Endothelial cell of umbilical vein (primary cell): ENCODE measurements at regions not wholly inside any gene's neighbourhood (a gene's known extent, or its start where the extent isn't known, plus 50 kb on each side); places are given as distances from the start of the nearest gene placed in this dataset.

Experiments used
- BruUV-seq: library from RNA; stranded (reverse); fragments of 400-500 nt; replicated peaks from 2 replicates; lab custom pipeline; 2021; lab: Mats Ljungman, UMichigan
- CTCF ChIA-PET: fragments of 300-600, 350-600 bp; sonication (Branson Sonifier 250); formaldehyde crosslinking; loops from one replicate; lab custom pipeline; 2021; ENCODE audit warnings: antibody characterized with exemption, inconsistent platforms; lab: Charles Lee
- POLR2A ChIA-PET: fragments of 300-600, 350-600 bp; sonication (Branson Sonifier 250); formaldehyde crosslinking; loops from one replicate; lab custom pipeline; 2021; ENCODE audit warnings: antibody characterized with exemption, inconsistent platforms; lab: Charles Lee
- DNase-seq: peaks from one replicate; pipeline ENCODE4 v3.0.0-alpha.2; 2011; ENCODE audit warnings: low read depth, low spot score
- FAIRE-seq: peaks from 2 replicates; lab custom pipeline; 2011; peaks lifted over from hg19 to GRCh38; lab: Jason Lieb, UNC
- H2AFZ ChIP-seq: 2 replicates; pipeline ENCODE4 v1.6.0; 2012; ENCODE audit warnings: low read depth, low read length, control low read depth, inconsistent platforms
- H3K27ac ChIP-seq: 2 replicates; pipeline ENCODE4 v1.5.1; 2011; ENCODE audit warnings: low read depth, mild to moderate bottlenecking, control low read depth, low read length, moderate library complexity; ENCODE audit not compliant: insufficient read depth
- H3K27me3 ChIP-seq, 2 experiments: 2 replicates each; pipeline versions ENCODE4 v1.6.0 to v1.6.1; 2011; ENCODE audit warnings: low read length in 2 of 2, mixed read lengths in 1 of 2; ENCODE audit not compliant: control insufficient read depth in 2 of 2, insufficient read depth in 2 of 2
- H3K36me3 ChIP-seq, 2 experiments: 2 replicates in 1 of 2; 3 replicates in 1 of 2; pipeline ENCODE4 v1.5.1; 2011; ENCODE audit warnings: low read length in 2 of 2, mild to moderate bottlenecking in 1 of 2, moderate library complexity in 1 of 2; ENCODE audit not compliant: control insufficient read depth in 2 of 2, insufficient read depth in 2 of 2; ENCODE audit errors: extremely low read depth in 1 of 2
- H3K4me1 ChIP-seq: 3 replicates; pipeline ENCODE4 v1.5.1; 2011; ENCODE audit warnings: mild to moderate bottlenecking, low read length; ENCODE audit not compliant: control insufficient read depth, insufficient read depth; ENCODE audit errors: extremely low read depth
- H3K4me2 ChIP-seq: 2 replicates; pipeline ENCODE4 v1.6.1; 2011; ENCODE audit warnings: low read length, control low read depth, mixed read lengths; ENCODE audit not compliant: insufficient read depth
- H3K4me3 ChIP-seq, 3 experiments: fragments of 200-600 bp in 1 of 3; sonication (generic), shearing (Covaris generic) in 1 of 3; replicated peaks in 1 of 3; 2 replicates each; pipeline ENCODE4 v1.5.1; 2011 to 2016; ENCODE audit warnings: control low read depth in 3 of 3, low read length in 3 of 3, mild to moderate bottlenecking in 2 of 3, inconsistent platforms in 1 of 3, low read depth in 1 of 3, moderate library complexity in 1 of 3; ENCODE audit not compliant: insufficient read depth in 1 of 3
- H3K79me2 ChIP-seq: 2 replicates; pipeline ENCODE4 v1.6.0; 2012; ENCODE audit warnings: low read length, inconsistent platforms; ENCODE audit not compliant: control insufficient read depth, insufficient read depth
- H3K9ac ChIP-seq: replicated peaks from 2 replicates; pipeline ENCODE3; 2011; ENCODE audit warnings: low read length, control low read depth; ENCODE audit not compliant: insufficient read depth; ENCODE audit errors: extremely low read depth
- H3K9me1 ChIP-seq: replicated peaks from 3 replicates; pipeline ENCODE4 v1.6.0; 2011; ENCODE audit warnings: mild to moderate bottlenecking, low read length; ENCODE audit not compliant: control insufficient read depth, insufficient read depth; ENCODE audit errors: extremely low read depth
- H3K9me3 ChIP-seq: replicated peaks from 2 replicates; pipeline ENCODE4 v1.5.1; 2012; ENCODE audit warnings: low read length, inconsistent platforms; ENCODE audit not compliant: control insufficient read depth, insufficient read depth
- H4K20me1 ChIP-seq: replicated peaks from 2 replicates; pipeline ENCODE3; 2011; ENCODE audit warnings: mild to moderate bottlenecking, low read length; ENCODE audit not compliant: control insufficient read depth, insufficient read depth; ENCODE audit errors: extremely low read depth
- CTCF ChIP-seq, 2 donors: IDR thresholded peaks; 1 replicate in 1 of 2; 2 replicates in 1 of 2; pipeline ENCODE4 v1.5.1; 2011; ENCODE audit warnings: low read length in 2 of 2, mild to moderate bottlenecking in 2 of 2, moderate library complexity in 2 of 2, control low read depth in 1 of 2, inconsistent platforms in 1 of 2, low read depth in 1 of 2; ENCODE audit not compliant: insufficient read depth in 1 of 2; ENCODE audit errors: extremely low read depth in 1 of 2
- EZH2 ChIP-seq: IDR thresholded peaks from 2 replicates; pipeline ENCODE4 v1.6.1; 2012; ENCODE audit warnings: borderline replicate concordance, low read depth, mild to moderate bottlenecking, moderate library complexity, low read length, inconsistent platforms; ENCODE audit not compliant: severe bottlenecking
- FOS ChIP-seq: IDR thresholded peaks from 2 replicates; pipeline ENCODE4 v1.6.1; 2011; ENCODE audit warnings: mild to moderate bottlenecking, low read length, moderate library complexity, borderline replicate concordance; ENCODE audit not compliant: insufficient read depth
- GATA2 ChIP-seq: IDR thresholded peaks from 2 replicates; pipeline ENCODE4 v1.7.0; 2011; ENCODE audit warnings: low read depth, mild to moderate bottlenecking, moderate library complexity, mixed read lengths, low read length; ENCODE audit not compliant: insufficient read length, insufficient read depth
- JUN ChIP-seq: IDR thresholded peaks from 2 replicates; pipeline ENCODE4 v1.6.1; 2011; ENCODE audit warnings: borderline replicate concordance, low read depth; ENCODE audit not compliant: insufficient read length, insufficient read depth
- MYC ChIP-seq: IDR thresholded peaks from one replicate; pipeline ENCODE4 v1.6.1; 2011; ENCODE audit warnings: mild to moderate bottlenecking, low read depth, low read length
- POLR2A ChIP-seq: IDR thresholded peaks from 2 replicates; pipeline ENCODE4 v1.6.1; 2012; ENCODE audit warnings: low read depth, mild to moderate bottlenecking, control low read depth, low read length
- POLR2AphosphoS5 ChIP-seq: IDR thresholded peaks from 2 replicates; pipeline ENCODE4 v1.6.1; 2012; ENCODE audit warnings: low read depth, mild to moderate bottlenecking, control low read depth, low read length, moderate library complexity; ENCODE audit not compliant: insufficient read depth
- dilution Hi-C: fragments of 300-500 bp; cut with MboI; formaldehyde crosslinking; loops from one replicate; pipeline ENCODE4 v1.15.0; 2019; ENCODE audit warnings: low sequenced_read_pairs; ENCODE audit not compliant: extremely low pct_ligation_motif_present
- intact Hi-C: fragments of 100-400 bp; cut with micrococcal nuclease; formaldehyde crosslinking; loops from one replicate; pipeline ENCODE4 v1.10.0; 2022
- TF ChIP-seq, protein P1 (sequence below): IDR thresholded peaks from 2 replicates; pipeline ENCODE4 v1.6.1; 2011; ENCODE audit not compliant: insufficient read depth, insufficient read length

- Histone ChIP-seq H3K4me1 (no peaks in the 10 kb centered on the region), H3K9me3 (no peaks in the 10 kb centered on the region), H3K79me2 (no peaks in the 10 kb centered on the region), H2AFZ (no peak overlapping the region), H3K36me3 (no peaks in the 10 kb centered on the region), H3K9me1 (no peaks in the 10 kb centered on the region), H3K27ac (no peak overlapping the region), H4K20me1 (no peaks in the 10 kb centered on the region), H3K27me3 (no peaks in the 10 kb centered on the region), H3K9ac (no peak overlapping the region), H3K4me3 (no peak overlapping the region), H3K4me2 (no peak overlapping the region)
- no peak for FAIRE-seq
- BruUV-seq, result no TSS peak
- intact Hi-C loops, result no loop called here
- ChIA-PET CTCF (no interaction called here), POLR2A (no interaction called here)
- TF ChIP-seq MYC (no peak), POLR2AphosphoS5 (no peak), POLR2A (no peak), GATA2 (no peak), EZH2 (no peak), JUN (no peak), FOS (no peak), CTCF (IDR thresholded peaks at IDR 0.05; ENCODE audit: extremely low read depth in 1 of 2, insufficient read depth in 1 of 2, low read depth in 1 of 2, low read length in 2 of 2) (no peak)
- TF ChIP-seq, protein P1, sequence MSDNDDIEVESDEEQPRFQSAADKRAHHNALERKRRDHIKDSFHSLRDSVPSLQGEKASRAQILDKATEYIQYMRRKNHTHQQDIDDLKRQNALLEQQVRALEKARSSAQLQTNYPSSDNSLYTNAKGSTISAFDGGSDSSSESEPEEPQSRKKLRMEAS, result no peak
- dilution Hi-C loops, result no loop called here
- DNase-seq, result no peak
Measured at GRCh38 chr4:160265014-160265413, 1162.1 kb downstream of the RAPGEF2 start.
